ENCODE measurements at regions not wholly inside any gene's neighbourhood (a gene's known extent, or its start where the extent isn't known, plus 50 kb on each side); places are given as distances from the start of the nearest gene placed in this dataset.

DNA sequence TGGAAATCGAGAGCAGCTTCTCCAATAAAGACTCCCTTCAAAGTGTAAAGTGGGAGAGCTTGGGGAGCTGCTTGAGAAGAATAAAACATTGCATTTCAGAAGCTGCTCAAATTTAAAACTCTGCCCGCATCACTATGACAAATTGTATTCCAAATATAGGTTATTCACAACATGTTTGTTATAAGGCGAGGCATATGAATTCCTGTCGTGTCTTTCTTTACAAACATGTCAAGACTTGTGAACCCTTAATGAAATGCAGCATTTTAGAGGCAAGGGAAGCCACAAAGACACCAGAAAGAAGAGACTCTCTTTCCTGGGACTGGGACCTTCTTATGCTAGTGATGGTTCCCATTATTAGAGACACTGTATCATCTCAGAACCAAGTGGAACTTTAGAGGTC lies 311.2 kb downstream of the DHX15 start:
- TF ChIP-seq CTCF (IDR thresholded peaks at IDR 0.05; ENCODE audit: insufficient read depth, low read length): no peak
- DNase-seq (ENCODE audit: low read depth): no peak
- no peak overlapping the region for H3K4me3 ChIP-seq (ENCODE audit: low read depth, low read length)

DNA sequence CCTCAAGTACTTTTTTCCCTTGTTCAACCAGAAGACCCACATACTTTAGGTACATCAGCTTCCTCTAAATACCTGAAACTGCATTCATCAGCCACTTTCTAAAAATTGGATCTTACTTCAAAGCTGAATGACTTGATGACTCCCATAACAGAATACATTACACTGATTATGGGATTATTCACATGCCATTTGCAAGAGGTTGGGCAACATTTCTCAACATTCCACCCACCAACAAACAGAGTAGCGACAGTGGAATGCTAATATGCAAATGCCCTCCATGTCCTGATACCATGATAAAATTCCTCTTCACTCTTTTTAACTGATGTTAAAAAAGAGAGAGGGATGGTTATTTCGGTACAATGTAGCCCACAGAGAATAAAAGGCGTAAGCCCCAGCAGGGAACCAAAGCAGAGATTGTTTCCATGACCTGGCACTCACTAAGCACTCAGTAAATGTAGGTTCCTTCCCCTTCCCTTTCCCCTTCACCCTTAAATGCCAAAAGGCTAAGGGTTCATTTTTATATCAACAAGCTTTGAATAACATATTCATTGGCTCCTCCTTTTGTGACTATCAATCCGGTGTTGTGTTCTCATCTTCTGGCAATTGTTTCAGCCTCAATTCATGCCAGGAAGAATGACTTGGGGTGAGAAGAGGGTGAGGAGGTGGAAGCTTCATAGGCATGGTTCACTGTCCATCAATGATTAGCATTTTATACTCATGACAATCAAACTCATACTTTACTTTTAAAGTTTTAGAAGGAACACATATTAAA lies 317.2 kb downstream of the DHX15 start:
- no peak for TF ChIP-seq CTCF (IDR thresholded peaks at IDR 0.05; ENCODE audit: insufficient read depth, low read length)
- no peak overlapping the region for H3K4me3 ChIP-seq (ENCODE audit: low read depth, low read length)
- peak; percentile 47 for DNase-seq (ENCODE audit: low read depth)

- TF ChIP-seq CTCF (IDR thresholded peaks at IDR 0.05; ENCODE audit: insufficient read depth, low read length): no peak
- no peak for DNase-seq (ENCODE audit: low read depth)
- H3K4me3 ChIP-seq (ENCODE audit: low read depth, low read length): no peak overlapping the region
These were observed 318.4 kb downstream of the DHX15 start for GRCh38 chr4:24265989-24266388.

DNA sequence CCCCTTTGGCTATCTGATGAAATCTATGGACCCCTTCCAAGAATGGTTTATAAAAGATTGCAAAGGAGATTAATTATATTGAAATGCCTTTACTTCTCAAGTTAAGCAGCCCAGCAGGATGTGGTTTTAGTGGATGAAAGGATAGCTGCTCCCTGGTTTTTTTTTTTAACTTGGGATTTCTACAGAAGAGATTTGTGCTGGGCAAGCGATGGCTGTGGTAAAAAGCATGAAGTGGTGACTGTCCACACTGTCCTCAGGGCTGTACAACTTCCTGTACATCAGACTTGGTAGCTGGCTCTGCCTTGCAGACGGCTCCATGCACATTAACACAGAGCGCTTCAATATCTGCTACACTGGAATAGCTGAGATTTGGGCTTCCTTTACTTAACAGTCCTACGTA lies 321.7 kb downstream of the DHX15 start:
- no peak for DNase-seq (ENCODE audit: low read depth)
- TF ChIP-seq CTCF (IDR thresholded peaks at IDR 0.05; ENCODE audit: insufficient read depth, low read length): no peak
- no peak overlapping the region for H3K4me3 ChIP-seq (ENCODE audit: low read depth, low read length)

GRCh38 chr4:24262084-24262483 lies 322.3 kb downstream of the DHX15 start:
- H3K4me3 ChIP-seq (ENCODE audit: low read depth, low read length): no peak overlapping the region
- DNase-seq (ENCODE audit: low read depth): no peak
- no peak for TF ChIP-seq CTCF (IDR thresholded peaks at IDR 0.05; ENCODE audit: insufficient read depth, low read length)

DNA sequence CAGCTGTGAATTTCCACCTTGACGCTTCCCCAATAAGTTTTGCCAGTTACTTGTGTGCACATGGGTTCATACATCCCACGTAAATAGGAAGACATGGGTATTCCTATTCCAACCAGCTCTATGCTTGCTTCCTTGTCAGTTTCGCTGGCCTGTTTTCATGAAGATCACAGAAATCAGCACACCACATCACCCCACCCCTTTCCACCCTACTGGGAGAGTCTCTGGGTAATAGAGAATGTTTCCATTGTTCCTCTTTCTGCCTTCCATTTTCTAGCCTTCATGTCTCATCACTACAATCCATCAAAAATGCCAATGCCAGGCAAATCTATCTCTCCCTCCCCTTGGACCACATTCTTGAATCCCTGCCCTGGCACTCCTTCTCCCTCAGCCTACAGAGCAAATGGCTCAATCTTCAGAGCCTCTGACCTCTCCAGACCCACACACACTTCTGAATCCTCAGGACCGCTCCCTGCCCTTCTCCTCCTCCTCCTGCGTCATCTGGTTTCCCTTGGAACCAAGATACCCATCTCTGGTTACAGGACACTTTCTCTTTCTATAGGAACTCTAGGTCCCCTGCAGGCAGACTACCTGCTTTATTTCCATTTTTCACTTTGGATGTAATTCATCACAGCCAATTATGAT lies 323.3 kb downstream of the DHX15 start:
- H3K4me3 ChIP-seq (ENCODE audit: low read depth, low read length): no peak overlapping the region
- peak; percentile 6 for DNase-seq (ENCODE audit: low read depth)
- TF ChIP-seq CTCF (IDR thresholded peaks at IDR 0.05; ENCODE audit: insufficient read depth, low read length): no peak

Measured in fibroblast of the aortic adventitia (primary cell).